PC-3 (cell line): ENCODE measurements at regions not wholly inside any gene's neighbourhood (a gene's known extent, or its start where the extent isn't known, plus 50 kb on each side); places are given as distances from the start of the nearest gene placed in this dataset.

ENCODE experiments used
- EZH2 ChIP-seq: fragments of 300-600 bp; sonication (generic); IDR thresholded peaks from one replicate; pipeline ENCODE4 v1.6.1; 2017; ENCODE audit warnings: antibody characterized with exemption, mild to moderate bottlenecking, low read length; ENCODE audit not compliant: unreplicated experiment
- EZH2phosphoT487 ChIP-seq: fragments of 300-600 bp; sonication (generic); IDR thresholded peaks from 2 replicates; pipeline ENCODE4 v1.6.1; 2018; ENCODE audit warnings: mild to moderate bottlenecking, antibody characterized with exemption, low read length, borderline replicate concordance
- TF ChIP-seq, protein P1 (sequence below): fragments of 300-600 bp; sonication (generic); conservative IDR thresholded peaks from 2 replicates; pipeline ENCODE4 v1.5.1; 2017; ENCODE audit warnings: antibody characterized with exemption, low read depth, mild to moderate bottlenecking, low read length

DNA sequence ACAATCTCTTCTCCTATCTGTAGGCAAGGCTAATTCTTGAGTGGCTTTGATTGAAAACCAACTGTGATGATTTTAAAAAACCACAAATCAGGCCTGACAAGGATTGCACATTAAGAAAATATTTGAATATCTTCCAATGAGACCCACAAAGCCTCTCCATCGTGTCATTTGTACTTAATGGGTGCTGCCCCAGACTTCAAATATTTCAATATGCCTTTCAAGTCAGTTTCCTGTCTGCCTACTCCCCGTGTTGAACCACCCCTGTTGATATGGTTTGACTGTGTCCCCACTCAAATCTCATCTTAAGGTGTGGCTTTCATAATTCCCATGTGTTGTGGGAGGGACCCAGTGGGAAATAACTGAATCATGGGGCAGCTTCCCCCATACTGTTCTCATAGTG is 159.7 kb upstream of the EGLN3 start:
- TF ChIP-seq, protein P1, sequence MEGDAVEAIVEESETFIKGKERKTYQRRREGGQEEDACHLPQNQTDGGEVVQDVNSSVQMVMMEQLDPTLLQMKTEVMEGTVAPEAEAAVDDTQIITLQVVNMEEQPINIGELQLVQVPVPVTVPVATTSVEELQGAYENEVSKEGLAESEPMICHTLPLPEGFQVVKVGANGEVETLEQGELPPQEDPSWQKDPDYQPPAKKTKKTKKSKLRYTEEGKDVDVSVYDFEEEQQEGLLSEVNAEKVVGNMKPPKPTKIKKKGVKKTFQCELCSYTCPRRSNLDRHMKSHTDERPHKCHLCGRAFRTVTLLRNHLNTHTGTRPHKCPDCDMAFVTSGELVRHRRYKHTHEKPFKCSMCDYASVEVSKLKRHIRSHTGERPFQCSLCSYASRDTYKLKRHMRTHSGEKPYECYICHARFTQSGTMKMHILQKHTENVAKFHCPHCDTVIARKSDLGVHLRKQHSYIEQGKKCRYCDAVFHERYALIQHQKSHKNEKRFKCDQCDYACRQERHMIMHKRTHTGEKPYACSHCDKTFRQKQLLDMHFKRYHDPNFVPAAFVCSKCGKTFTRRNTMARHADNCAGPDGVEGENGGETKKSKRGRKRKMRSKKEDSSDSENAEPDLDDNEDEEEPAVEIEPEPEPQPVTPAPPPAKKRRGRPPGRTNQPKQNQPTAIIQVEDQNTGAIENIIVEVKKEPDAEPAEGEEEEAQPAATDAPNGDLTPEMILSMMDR = no peak
- TF ChIP-seq EZH2 (no peak), EZH2phosphoT487 (no peak)
